AG08395 (cell line): ENCODE measurements at regions not wholly inside any gene's neighbourhood (a gene's known extent, or its start where the extent isn't known, plus 50 kb on each side); places are given as distances from the start of the nearest gene placed in this dataset.

Source experiments
- DNase-seq: peaks from one replicate; pipeline ENCODE4 v3.0.0; 2012; ENCODE audit warnings: mixed read lengths, low spot score

GRCh38 chr7:21221130-21221529 is 206.8 kb upstream of the SP4 start:
- DNase-seq = no peak

DNA sequence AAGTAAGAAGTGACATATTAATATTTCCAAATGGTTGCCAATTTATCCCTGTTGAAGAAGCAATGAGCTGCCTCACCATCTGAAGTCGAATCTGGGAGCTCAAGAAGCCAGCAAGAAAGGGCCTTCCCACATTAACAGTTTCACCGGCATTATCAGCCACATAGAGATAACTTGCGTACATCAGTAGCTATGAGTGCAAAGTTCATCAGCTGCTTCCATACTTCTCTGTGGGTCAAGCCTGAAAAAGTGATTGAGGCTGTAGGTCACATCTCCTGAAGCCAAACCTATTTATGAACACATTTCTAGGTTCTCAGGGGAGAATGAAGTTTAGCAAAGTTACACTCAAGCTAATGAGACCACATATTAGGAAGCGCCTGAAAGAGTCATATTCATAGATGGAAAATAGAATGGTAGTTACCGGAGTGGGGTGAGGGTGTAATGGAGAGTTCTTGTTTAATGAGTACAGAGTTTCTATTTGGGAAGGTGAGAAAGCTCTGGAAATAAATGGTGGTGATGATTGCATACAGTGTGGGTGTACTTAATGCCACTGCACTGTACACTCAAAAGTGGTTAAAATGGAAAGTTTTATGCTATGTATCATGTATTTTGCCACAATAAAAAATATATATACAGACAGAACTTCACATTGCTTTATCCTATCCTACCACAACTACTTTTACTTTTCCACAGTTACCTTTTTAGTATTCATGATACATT is 189.3 kb upstream of the SP4 start:
- no peak for DNase-seq

- DNase-seq = no peak
Observed at GRCh38 chr7:21243265-21243664, 184.6 kb upstream of the SP4 start.

DNA sequence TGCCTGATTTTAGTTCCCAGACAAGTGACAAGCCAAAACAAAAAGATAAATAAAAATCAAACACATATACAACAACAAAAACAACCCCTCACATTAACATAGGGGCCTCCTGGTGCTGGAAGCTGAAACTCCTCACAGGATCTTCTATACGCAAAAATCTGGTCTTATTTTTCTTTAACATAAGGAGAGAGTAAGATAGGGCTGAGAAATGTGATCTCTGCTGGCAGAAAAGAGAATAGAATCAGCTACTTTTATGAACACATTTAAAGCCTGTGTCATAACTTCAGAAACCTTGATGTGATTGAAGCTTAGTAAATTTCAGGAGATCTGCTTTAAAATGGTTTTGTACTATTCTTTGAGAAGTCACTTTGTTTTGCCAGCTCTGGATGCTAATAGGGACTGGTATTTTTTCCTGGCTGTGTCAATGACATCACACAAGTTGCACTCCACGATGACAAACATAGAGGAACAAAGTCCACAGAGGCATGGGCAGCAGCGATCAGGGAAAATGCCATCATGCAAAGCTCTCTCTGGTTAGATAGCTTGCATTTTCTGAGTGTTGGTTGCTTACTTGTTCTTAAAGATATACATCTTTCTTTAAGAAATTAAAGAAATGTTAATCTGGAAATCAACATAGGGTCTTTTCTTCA is 176.6 kb upstream of the SP4 start:
- no peak for DNase-seq

DNA sequence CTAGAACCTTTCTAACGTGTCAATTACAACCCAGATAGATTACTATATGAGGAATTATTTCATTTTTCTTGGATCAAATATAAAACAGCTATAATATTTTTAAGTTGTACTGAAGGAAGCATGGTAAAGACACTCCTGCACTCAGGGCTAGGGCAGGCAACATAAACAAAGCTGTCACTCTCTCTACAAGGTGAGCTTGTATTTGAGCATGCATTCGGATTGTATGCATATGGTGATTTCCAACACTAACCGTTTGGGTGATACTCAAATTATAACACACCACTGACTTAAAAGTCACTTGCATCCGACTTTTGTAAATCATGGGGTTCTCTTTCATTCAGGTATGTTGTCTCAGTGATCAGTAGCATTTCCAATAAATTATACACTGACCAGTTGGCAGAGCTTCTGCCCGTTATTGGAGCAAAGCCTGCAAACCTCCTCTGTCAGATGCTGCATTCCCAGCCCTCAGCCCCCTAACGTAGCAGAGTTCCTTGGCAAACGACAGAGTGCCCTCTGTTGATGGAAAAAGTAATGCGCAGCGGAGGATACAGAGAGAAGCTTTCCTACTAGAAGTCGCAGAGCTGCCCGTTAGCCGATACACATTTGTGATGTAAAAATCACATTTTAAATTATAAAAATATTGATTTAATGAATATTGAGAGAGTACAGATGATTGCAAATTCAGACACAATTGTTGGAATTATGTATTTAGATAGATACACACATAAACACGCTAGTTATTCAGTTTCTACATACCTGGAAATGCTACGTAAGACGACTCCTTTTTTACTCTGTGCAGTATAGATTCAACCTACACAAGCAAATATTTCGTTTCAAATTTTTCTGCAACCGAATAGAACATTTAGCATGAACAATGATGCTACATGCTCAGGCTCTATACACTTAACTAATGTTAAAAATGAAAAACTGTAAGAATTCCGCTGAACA is 173.9 kb upstream of the SP4 start:
- peak; percentile 23 for DNase-seq

GRCh38 chr7:21256310-21256877 is 171.5 kb upstream of the SP4 start:
- peak; percentile 2 for DNase-seq

GRCh38 chr7:21260939-21261338 is 166.9 kb upstream of the SP4 start:
- DNase-seq = no peak

GRCh38 chr7:21261627-21262594 is 166.0 kb upstream of the SP4 start:
- DNase-seq = peak; percentile 15

GRCh38 chr7:21269021-21269420 is 158.9 kb upstream of the SP4 start:
- DNase-seq = no peak

GRCh38 chr7:21276471-21277035 is 151.3 kb upstream of the SP4 start:
- DNase-seq = no peak

GRCh38 chr7:21278944-21279343 is 148.9 kb upstream of the SP4 start:
- no peak for DNase-seq

DNA sequence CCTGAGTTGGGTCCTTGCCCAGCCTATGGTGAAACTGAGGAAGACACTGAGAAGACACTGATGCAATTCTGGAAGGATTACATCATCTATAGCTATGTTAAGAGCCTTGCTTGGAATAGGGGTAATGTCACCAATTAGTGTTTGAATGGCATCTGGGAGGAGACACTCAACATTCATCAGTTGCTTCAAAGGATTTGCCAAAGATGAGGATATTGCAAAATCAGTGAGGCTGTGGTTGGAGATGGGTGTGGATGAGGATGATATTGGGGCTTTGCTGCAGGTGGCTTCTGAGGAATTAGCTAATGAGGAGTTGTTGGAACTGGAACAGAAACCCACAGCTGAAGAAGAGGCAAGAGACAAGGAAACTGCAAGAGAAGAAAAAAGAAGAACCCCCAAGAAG is 146.7 kb upstream of the SP4 start:
- DNase-seq = no peak

DNA sequence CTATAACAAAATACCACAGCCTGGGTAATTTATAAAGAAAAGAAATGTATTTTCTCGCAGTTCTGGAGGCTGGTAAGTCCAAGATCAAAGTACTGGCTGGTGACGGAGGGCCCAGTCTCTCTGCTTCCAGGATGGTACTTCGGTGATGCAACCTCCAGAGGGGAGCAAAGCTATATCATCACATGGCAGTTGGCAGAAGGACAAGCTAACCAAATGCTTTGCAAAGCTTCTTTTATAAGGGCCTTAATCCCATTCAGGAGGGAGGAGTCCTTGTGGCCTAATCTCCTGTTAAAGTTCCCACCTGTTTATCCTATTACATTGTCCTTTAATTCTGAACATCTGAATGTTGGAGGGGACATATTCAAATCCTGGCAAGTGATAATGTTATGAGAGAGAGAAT is 134.1 kb upstream of the SP4 start:
- DNase-seq = no peak

- DNase-seq = no peak
Observed at GRCh38 chr7:21299766-21300165, 128.1 kb upstream of the SP4 start.

DNA sequence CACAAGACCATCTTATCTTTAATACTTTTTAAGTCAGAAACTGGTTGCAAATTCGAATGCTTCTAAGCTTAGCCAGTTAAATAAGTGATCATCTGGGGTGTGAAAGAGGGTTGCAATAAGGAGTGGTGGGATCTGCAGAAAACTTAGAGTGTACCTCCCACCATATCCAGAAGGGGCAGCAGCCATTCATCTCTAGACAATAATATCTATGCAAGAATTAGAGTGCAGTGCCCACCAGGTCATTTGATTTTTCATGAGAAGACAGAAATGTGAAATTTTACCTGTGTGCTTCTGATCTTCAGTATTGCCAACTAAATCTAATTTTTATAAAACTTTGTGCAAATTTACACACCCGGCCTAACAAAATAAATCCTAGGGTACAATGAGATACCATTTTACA is 127.2 kb upstream of the SP4 start:
- no peak for DNase-seq

DNA sequence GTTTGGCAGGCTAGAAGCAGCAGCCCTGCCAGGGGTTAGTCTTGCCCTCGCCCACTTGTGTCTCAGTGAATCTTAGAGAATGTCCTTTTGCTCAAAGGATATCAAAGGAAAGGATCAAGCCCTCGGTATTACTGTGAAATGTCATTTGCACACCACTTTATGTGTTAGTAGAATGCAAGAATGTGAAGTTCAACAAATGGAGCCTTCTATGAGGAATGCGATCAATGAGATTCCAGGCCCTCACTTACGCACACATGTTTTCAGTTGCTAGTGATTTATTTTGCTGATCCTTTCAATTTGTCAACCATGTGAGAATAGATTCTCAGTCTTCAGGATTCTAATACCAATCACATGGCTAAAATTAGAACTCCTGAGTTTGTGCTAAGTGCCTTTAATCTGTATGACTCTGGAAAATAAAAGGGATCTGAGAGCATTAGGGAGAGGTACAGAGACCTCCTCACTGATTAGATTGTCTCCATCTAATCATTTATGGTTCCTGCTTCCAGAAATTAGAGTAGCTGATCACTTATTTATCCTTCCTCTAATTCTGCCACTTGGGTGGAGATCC is 123.0 kb upstream of the SP4 start:
- DNase-seq = no peak

DNA sequence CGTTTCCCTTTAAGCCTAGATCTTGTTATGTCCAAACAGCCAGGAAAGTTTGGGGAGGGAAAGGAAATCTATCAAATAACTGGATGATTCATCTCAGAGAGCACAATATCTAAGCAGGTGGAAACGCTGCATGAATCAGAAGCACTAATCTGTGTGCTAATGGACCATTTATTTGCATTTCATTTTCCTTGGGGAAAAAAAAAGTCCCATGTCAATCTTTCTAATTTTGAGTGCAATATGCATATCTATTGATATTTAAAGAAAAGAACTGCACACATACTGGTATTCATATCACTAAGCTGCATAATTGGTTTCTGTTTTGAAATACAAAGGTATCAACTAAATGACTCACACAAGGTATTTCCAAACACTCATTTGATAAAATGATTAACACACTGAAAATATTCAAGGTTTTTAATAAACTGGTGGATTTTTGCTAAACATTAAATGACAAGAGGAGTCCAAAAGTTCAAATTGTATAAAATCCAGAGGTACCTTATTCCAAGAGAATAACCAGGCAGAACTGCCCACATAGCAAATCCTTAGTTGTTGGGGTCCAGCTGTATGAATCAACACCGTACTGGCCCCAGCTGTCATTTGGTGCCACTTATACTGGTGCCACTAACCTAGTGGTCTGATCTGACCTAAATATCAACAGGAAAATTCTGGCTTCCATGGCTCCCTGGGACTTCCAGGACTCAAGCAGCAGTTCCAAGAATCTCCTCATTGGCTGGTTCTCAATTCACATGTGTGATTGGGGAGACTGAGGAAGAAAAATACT is 122.2 kb upstream of the SP4 start:
- no peak for DNase-seq

DNA sequence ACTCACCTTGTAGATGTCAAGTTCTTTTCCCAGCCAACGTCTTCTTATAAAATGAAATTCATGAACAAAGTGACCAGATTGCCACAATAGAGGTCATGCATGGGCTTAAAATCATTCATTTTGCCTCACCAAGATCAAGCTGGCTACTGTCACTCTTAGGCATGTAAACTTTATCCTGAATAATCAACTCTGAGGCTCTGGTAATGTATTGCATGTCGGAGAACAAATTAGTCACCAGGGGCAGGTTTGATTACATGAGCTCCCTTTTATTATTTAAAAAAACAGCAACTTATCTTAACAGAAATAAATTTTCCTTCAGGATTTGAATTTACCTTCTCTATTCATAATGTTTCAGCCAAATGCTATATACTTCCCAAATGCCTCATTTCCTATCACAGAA is 112.9 kb upstream of the SP4 start:
- DNase-seq = no peak

DNA sequence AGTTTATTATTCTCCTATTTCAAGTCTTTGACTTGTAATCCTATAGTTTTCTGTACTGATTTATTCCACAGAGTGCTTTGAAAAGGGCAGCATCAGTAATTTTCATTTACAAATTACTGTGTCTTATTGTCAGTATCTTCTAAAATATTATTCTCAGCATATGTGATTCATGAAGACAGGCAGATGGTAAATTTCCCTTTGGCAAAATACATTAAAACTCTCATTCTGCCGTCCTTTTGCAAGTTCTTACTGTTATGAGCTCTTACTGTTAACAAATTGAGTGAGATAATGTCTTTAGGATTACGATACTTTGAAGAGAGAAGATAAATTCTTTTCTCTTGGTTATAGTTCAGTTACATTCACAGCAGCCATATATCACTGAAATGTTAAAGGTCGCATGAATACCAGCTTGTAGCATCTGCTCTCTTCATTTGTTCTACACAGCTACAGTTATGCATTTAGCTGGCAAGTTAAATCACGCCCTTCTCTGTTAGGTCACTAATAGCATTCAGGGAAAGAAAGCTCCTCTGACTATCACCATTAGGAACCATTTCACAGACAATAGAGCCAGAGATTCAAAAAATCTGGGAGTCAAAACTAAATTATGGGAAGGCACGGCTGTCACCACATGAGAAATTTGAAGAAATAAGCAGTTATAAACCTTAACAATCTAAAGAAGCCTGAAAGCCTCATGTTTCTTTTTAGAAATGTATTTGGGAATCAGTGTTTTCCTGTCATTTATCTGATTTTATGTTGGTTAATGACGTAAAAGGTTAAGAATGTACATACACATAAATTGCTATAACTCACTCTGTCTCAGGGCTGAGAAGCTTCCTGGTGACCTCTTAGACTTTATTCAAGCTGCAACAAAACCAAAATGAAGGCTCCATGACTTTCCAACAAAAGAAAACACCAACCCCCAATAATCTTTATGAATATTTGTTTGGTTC is 109.6 kb upstream of the SP4 start:
- DNase-seq = no peak
